Adrenal gland (tissue), 9 donors: ENCODE measurements at regions not wholly inside any gene's neighbourhood (a gene's known extent, or its start where the extent isn't known, plus 50 kb on each side); places are given as distances from the start of the nearest gene placed in this dataset.
A peak's percentile ranks its signal among the peaks of the same experiment; 100 is the strongest.

Experiments
- DNase-seq, 7 donors: peaks; one replicate each; pipeline ENCODE4 v3.0.0-alpha.2; 2019 to 2020
- H3K27ac ChIP-seq, 5 donors: fragments of 200-600 bp; sonication (generic) in 4 of 5; 1 replicate in 3 of 5; 2 replicates in 2 of 5; pipeline versions ENCODE4 v1.5.1 to v1.8.0; 2016 to 2020; ENCODE audit warnings: mild to moderate bottlenecking in 1 of 5
- H3K27me3 ChIP-seq: fragments of 200-600 bp; 2 replicates; pipeline ENCODE4 v1.8.0; 2021
- H3K36me3 ChIP-seq, 2 donors: fragments of 200-600 bp; replicated peaks in 1 of 2; 1 replicate in 1 of 2; 2 replicates in 1 of 2; pipeline versions ENCODE4 v1.5.1 to v1.8.0; 2018 to 2022
- H3K4me1 ChIP-seq, 2 donors: fragments of 200-600 bp; replicated peaks in 1 of 2; 1 replicate in 1 of 2; 2 replicates in 1 of 2; pipeline versions ENCODE4 v1.5.1 to v1.8.0; 2018 to 2021
- H3K4me3 ChIP-seq, 4 donors: fragments of 200-600 bp; sonication (generic) in 3 of 4; one replicate each; pipeline ENCODE4 v1.5.1; 2016 to 2018
- H3K9me3 ChIP-seq, 3 donors: fragments of 200-600 bp; sonication (generic) in 1 of 3; replicated peaks in 1 of 3; 1 replicate in 2 of 3; 2 replicates in 1 of 3; pipeline versions ENCODE4 v1.5.1 to v1.8.0; 2016 to 2021
- CTCF ChIP-seq, 6 experiments: fragments of 450-650 bp in 4 of 6; fragments of 200-600 bp in 2 of 6; sonication (generic) in 1 of 6; IDR thresholded peaks; 1 replicate in 5 of 6; 2 replicates in 1 of 6; pipeline versions ENCODE4 v1.5.1 to v1.8.0; 2016 to 2021; ENCODE audit warnings: antibody characterized with exemption in 6 of 6, mild to moderate bottlenecking in 2 of 6, moderate library complexity in 1 of 6
- POLR2A ChIP-seq, 2 donors: fragments of 450-650 bp; IDR thresholded peaks; one replicate each; pipeline ENCODE4 v1.6.1; 2017; ENCODE audit warnings: antibody characterized with exemption in 2 of 2, mild to moderate bottlenecking in 2 of 2, moderate library complexity in 1 of 2
- WGBS, 4 donors: extraction: QIAGEN DNeasy Blood & Tissue Kit in 2 of 4; methylation state at CpG; one replicate each; pipeline versions ENCODE4 v1.1.5 to v1.1.7; 2013 to 2017; 5-methylcytosine and 5-hydroxymethylcytosine counted together
- intact Hi-C, 2 donors: fragments of 100-400 bp; cut with DNase I; formaldehyde crosslinking; loops; one replicate each; pipeline versions ENCODE4 v1.14.1 to v1.15.0; 2022 to 2023
- donor health status: healthy with polysubstance abuse.
- donor health status: Bipolar disorder and iron deficiency.
- donor health status: DM: yes; HTN: yes; CAD: no.
- donor health status: DM: no; HTN: no; CAD: no.
- donor health status: DM: no; HTN: no; CAD: no.

DNA sequence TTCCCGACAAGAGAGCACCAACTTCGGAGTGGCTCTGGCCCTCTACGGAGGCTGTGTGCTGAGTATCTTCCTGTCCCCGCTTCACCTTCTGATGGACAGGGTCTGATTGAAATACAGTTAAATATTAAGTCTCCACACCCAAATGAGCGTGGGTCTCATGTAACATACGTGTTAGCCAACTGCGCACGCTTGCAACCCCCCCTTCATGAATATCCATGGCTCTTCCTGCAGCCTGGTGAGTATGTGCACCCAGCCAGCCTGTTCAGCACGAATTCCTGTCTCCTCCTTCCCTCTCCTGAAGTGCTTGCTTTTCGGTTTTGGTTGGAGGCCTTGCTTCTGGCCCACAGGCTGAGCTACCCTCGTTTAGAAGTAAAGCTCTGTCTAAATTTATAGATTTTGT lies 102.9 kb upstream of the FRMD1 start:
- Histone ChIP-seq H3K36me3 (no peaks in the 10 kb centered on the region), H3K4me3 (no peak overlapping the region), H3K9me3 (no peaks in the 10 kb centered on the region), H3K27me3 (no peaks in the 10 kb centered on the region), H3K27ac (no peak overlapping the region), H3K4me1 (no peaks in the 10 kb centered on the region)
- no peak for TF ChIP-seq POLR2A (IDR thresholded peaks at IDR 0.05)
- TF ChIP-seq CTCF (IDR thresholded peaks at IDR 0.05): no peak
- 84 to 88% (median 86%) methylated on average over 11 of the region's 11 CpGs for WGBS, 4 donors
- intact Hi-C loops: no loop called here
- DNase-seq: peak in 1 of 7 donors; percentile 34

DNA sequence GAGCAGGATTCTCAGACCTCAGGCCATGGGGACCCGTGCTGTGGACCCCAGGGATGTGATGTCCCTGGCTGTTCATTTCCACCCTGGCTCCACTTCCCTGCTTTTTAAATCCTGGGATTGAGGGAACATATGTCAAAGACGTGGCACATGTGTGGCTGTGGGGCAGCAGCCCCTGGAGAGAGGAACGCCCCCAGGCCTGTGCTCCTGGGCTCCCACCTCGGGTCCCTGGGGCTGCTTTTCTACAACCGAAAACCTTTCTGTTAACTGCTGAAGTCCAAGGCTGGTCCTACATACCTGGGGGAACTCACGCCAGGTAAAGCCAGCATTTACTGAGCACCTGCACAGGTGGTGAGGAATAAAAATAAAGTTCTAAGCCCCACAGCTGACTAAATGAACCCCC lies 102.3 kb upstream of the FRMD1 start:
- WGBS, 4 donors: 78 to 84% (median 81%) methylated on average over 5 to 6 of the region's 6 CpGs
- H3K27me3 ChIP-seq: no peaks in the 10 kb centered on the region
- no peaks in the 10 kb centered on the region for H3K36me3 ChIP-seq
- DNase-seq: peak in 1 of 7 donors; percentile 27
- intact Hi-C loops: no loop called here
- H3K27ac ChIP-seq: no peak overlapping the region
- no peak overlapping the region for H3K4me3 ChIP-seq
- no peaks in the 10 kb centered on the region for H3K4me1 ChIP-seq
- H3K9me3 ChIP-seq: no peaks in the 10 kb centered on the region
- TF ChIP-seq CTCF (IDR thresholded peaks at IDR 0.05) (no peak), POLR2A (IDR thresholded peaks at IDR 0.05) (no peak)

DNA sequence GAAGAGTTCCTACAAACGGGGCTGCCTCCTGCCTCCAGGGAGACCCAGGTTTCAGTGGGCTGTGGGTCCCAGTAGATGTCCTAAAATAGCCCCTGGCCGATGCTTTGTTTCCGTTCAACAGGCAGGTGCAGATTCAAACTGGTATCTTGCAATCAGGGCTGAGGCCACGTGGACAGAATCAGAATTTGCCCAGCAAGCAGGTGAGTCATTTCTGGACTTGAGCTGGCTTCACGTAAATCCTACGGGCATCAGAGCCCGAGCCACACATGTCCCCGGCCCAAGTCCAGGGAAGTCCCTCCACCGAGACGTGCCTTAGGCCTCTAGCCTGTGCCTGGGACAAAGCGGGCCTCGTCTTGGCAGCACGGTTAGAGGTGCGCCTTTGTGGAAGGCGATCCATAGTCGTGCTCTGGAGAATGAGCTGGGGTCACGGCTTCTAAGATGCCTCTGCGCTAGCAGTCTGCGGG lies 101.6 kb upstream of the FRMD1 start:
- TF ChIP-seq CTCF (IDR thresholded peaks at IDR 0.05) (no peak), POLR2A (IDR thresholded peaks at IDR 0.05) (no peak)
- DNase-seq: peak in 2 of 7 donors; percentile 8 to 28
- intact Hi-C loops: no loop called here
- Histone ChIP-seq H3K4me1 (no peaks in the 10 kb centered on the region), H3K36me3 (no peaks in the 10 kb centered on the region), H3K27ac (no peak overlapping the region), H3K9me3 (no peaks in the 10 kb centered on the region), H3K4me3 (no peak overlapping the region), H3K27me3 (no peaks in the 10 kb centered on the region)
- 83 to 89% (median 86%) methylated on average over 15 to 19 of the region's 19 CpGs for WGBS, 4 donors

GRCh38 chr6:168179702-168180382 lies 100.8 kb upstream of the FRMD1 start:
- Histone ChIP-seq H3K27ac (no peak overlapping the region), H3K27me3 (no peaks in the 10 kb centered on the region), H3K9me3 (no peaks in the 10 kb centered on the region), H3K36me3 (no peaks in the 10 kb centered on the region), H3K4me3 (no peak overlapping the region), H3K4me1 (no peaks in the 10 kb centered on the region)
- intact Hi-C loops: no loop called here
- DNase-seq: peak in 1 of 7 donors; percentile 1
- 87 to 92% (median 90%) methylated on average over 22 to 25 of the region's 25 CpGs for WGBS, 4 donors
- TF ChIP-seq CTCF (IDR thresholded peaks at IDR 0.05): no peak
- no peak for TF ChIP-seq POLR2A (IDR thresholded peaks at IDR 0.05)
